LNCAP (cell line): ENCODE measurements at regions not wholly inside any gene's neighbourhood (a gene's known extent, or its start where the extent isn't known, plus 50 kb on each side); places are given as distances from the start of the nearest gene placed in this dataset.
A peak's percentile ranks its signal among the peaks of the same experiment; 100 is the strongest.

Experiments
- CTCF ChIP-seq: fragments of 450-650 bp; IDR thresholded peaks from 2 replicates; pipeline ENCODE4 v1.5.1; 2017; ENCODE audit warnings: mild to moderate bottlenecking

GRCh38 chr1:55286856-55287602, 71.9 kb upstream of the USP24 start:
- TF ChIP-seq CTCF: no peak

- 0 out of 2 replicates have a peak, but pooled peaks have one; percentile 20 for TF ChIP-seq CTCF
Measured at GRCh38 chr1:55285834-55286233, 70.7 kb upstream of the USP24 start.

GRCh38 chr1:55284856-55285255, 69.7 kb upstream of the USP24 start:
- TF ChIP-seq CTCF: peak; percentile 68

GRCh38 chr1:55282058-55282457, 66.9 kb upstream of the USP24 start:
- no peak for TF ChIP-seq CTCF

GRCh38 chr1:55280731-55281130, 65.6 kb upstream of the USP24 start:
- no peak for TF ChIP-seq CTCF

- TF ChIP-seq CTCF: no peak
Measured at GRCh38 chr1:55279627-55280026, 64.5 kb upstream of the USP24 start.

- no peak for TF ChIP-seq CTCF
Measured at GRCh38 chr1:55278378-55278777, 63.2 kb upstream of the USP24 start.
